ENCODE measurements at regions not wholly inside any gene's neighbourhood (a gene's known extent, or its start where the extent isn't known, plus 50 kb on each side); places are given as distances from the start of the nearest gene placed in this dataset.

DNA sequence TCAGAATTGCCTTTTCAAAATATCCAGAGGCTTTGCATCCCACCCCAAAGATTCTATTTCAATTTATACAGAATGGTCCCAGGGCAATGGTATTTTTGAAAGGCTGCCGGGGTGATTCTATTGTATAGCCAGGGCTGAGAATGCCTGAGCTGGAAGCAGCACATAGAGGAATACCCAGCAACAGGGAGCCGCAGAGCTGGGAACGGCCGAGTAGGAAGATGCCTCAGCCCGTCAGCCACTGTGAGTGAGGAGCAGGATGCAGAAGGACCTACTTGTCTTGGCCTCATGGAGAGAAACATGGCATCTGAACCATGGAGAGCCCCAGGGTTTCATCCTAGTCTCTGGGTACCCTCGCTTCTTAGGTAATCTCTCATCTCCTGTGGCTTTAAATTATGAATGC, 170.8 kb upstream of the FHL2 start:
- TF ChIP-seq CTCF (optimal IDR thresholded peaks at IDR 0.05 in 1 of 3, IDR thresholded peaks at IDR 0.05 in 1 of 3, conservative IDR thresholded peaks at IDR 0.05 in 1 of 3; ENCODE audit: extremely low read depth in 1 of 3, insufficient read depth in 2 of 3, low read length in 3 of 3) (no peak), EZH2 (IDR thresholded peaks at IDR 0.05; ENCODE audit: low read length) (no peak)
- Histone ChIP-seq H3K9me1 (ENCODE audit: control insufficient read depth, extremely low read depth, insufficient read depth, low read length) (no peaks in the 10 kb centered on the region), H3K9me3 (ENCODE audit: control insufficient read depth, low read depth, low read length) (no peaks in the 10 kb centered on the region), H3K27ac (ENCODE audit: control insufficient read depth, insufficient read depth, low read length) (no peak overlapping the region), H3K4me1 (ENCODE audit: control insufficient read depth, extremely low read depth, insufficient read depth, low read length) (no peaks in the 10 kb centered on the region), H3K36me3 (ENCODE audit: control insufficient read depth in 2 of 2, extremely low read depth in 1 of 2, insufficient read depth in 2 of 2, low read length in 2 of 2) (no peaks in the 10 kb centered on the region), H3K4me2 (ENCODE audit: control insufficient read depth, extremely low read depth, insufficient read depth, low read depth, low read length) (no peak overlapping the region), H3K27me3 (ENCODE audit: control insufficient read depth, extremely low read depth, insufficient read depth, low read length) (peaks cover 5% of the 10 kb centered on the region), H3K4me3 (ENCODE audit: control insufficient read depth in 2 of 3, extremely low read depth in 1 of 3, insufficient read depth in 2 of 3, low read depth in 1 of 3, low read length in 3 of 3) (no peak overlapping the region), H3K9ac (ENCODE audit: control insufficient read depth, extremely low read depth, insufficient read depth, low read length) (no peak overlapping the region), H4K20me1 (ENCODE audit: control insufficient read depth, extremely low read depth, insufficient read depth, low read length) (no peaks in the 10 kb centered on the region), H3K79me2 (ENCODE audit: control insufficient read depth, insufficient read depth, low read length) (no peaks in the 10 kb centered on the region), H2AFZ (ENCODE audit: control insufficient read depth, low read length) (no peak overlapping the region)
- DNase-seq (ENCODE audit: low read depth, low spot score), result no peak
- dilution Hi-C loops (cut with MboI; ENCODE audit: extremely low pct_ligation_motif_present, low sequenced_read_pairs), result loop anchor here (25.0 kb wide), 1 partner anchor 193 kb away; no protein-coding TSS in a partner anchor
- no peak for FAIRE-seq

DNA sequence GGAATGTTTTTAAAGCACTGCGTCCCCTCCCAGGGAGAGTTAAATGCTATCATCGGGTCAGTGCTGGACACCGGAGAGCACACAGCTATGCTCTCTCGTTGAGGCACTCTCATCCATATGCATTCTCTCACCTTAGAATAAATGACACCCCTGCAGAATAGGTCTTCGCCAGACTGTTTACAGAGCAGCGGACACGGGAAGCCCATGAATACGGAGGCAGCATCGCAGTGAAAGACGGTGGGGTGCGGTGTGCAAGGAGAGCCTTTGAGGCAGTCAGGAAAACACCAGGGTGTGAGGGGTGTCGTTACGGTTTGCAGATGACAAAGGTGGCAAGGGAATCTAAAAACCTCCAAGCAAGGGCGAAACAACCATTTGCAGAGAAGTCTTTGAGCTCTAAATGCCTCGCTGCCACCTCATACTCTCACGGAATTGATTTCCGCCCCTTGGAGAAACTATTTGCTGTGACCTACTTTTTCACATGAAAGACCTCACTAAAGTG, 169.2 kb upstream of the FHL2 start:
- FAIRE-seq (no peak), DNase-seq (ENCODE audit: low read depth, low spot score) (no peak)
- Histone ChIP-seq H3K27me3 (ENCODE audit: control insufficient read depth, extremely low read depth, insufficient read depth, low read length) (peaks cover 5% of the 10 kb centered on the region), H3K9me3 (ENCODE audit: control insufficient read depth, low read depth, low read length) (no peaks in the 10 kb centered on the region), H2AFZ (ENCODE audit: control insufficient read depth, low read length) (no peak overlapping the region), H3K27ac (ENCODE audit: control insufficient read depth, insufficient read depth, low read length) (no peak overlapping the region), H3K4me1 (ENCODE audit: control insufficient read depth, extremely low read depth, insufficient read depth, low read length) (no peaks in the 10 kb centered on the region), H3K36me3 (ENCODE audit: control insufficient read depth in 2 of 2, extremely low read depth in 1 of 2, insufficient read depth in 2 of 2, low read length in 2 of 2) (no peaks in the 10 kb centered on the region), H3K9ac (ENCODE audit: control insufficient read depth, extremely low read depth, insufficient read depth, low read length) (no peak overlapping the region), H3K4me3 (ENCODE audit: control insufficient read depth in 2 of 3, extremely low read depth in 1 of 3, insufficient read depth in 2 of 3, low read depth in 1 of 3, low read length in 3 of 3) (no peak overlapping the region), H3K9me1 (ENCODE audit: control insufficient read depth, extremely low read depth, insufficient read depth, low read length) (no peaks in the 10 kb centered on the region), H3K79me2 (ENCODE audit: control insufficient read depth, insufficient read depth, low read length) (no peaks in the 10 kb centered on the region), H4K20me1 (ENCODE audit: control insufficient read depth, extremely low read depth, insufficient read depth, low read length) (no peaks in the 10 kb centered on the region), H3K4me2 (ENCODE audit: control insufficient read depth, extremely low read depth, insufficient read depth, low read depth, low read length) (no peak overlapping the region)
- TF ChIP-seq EZH2 (IDR thresholded peaks at IDR 0.05; ENCODE audit: low read length), result no peak
- TF ChIP-seq CTCF (optimal IDR thresholded peaks at IDR 0.05 in 1 of 3, IDR thresholded peaks at IDR 0.05 in 1 of 3, conservative IDR thresholded peaks at IDR 0.05 in 1 of 3; ENCODE audit: extremely low read depth in 1 of 3, insufficient read depth in 2 of 3, low read length in 3 of 3), result no peak
- dilution Hi-C loops (cut with MboI; ENCODE audit: extremely low pct_ligation_motif_present, low sequenced_read_pairs), result loop anchor here (25.0 kb wide), 1 partner anchor 194 kb away; no protein-coding TSS in a partner anchor

Measured in keratinocyte (primary cell).